SK-N-SH (cell line): ENCODE measurements at regions not wholly inside any gene's neighbourhood (a gene's known extent, or its start where the extent isn't known, plus 50 kb on each side); places are given as distances from the start of the nearest gene placed in this dataset.

Experiments used
- CTCF ChIA-PET: fragments of 300-600, 350-600 bp; formaldehyde crosslinking; extraction: SDS; loops from one replicate; lab custom pipeline; 2021; lab: Yijun Ruan, JAX
- POLR2A ChIA-PET: fragments of 350-600 bp; sonication (Branson Sonifier 250); formaldehyde crosslinking; extraction: SDS; loops from one replicate; lab custom pipeline; 2020; ENCODE audit warnings: antibody characterized with exemption, inconsistent platforms; lab: Yijun Ruan, JAX
- DNase-seq: peaks from one replicate; pipeline ENCODE4 v3.0.0; 2012
- H2AFZ ChIP-seq: fragments of 200-600 bp; sonication (generic); 2 replicates; pipeline ENCODE4 v1.8.1; 2016; ENCODE audit warnings: antibody characterized with exemption, mild to moderate bottlenecking, low read depth
- H3F3A ChIP-seq: fragments of 200-600 bp; sonication (generic); replicated peaks from 2 replicates; pipeline ENCODE3; 2016; ENCODE audit warnings: antibody characterized with exemption, mild to moderate bottlenecking; ENCODE audit not compliant: insufficient read depth
- H3K27ac ChIP-seq, 2 experiments: fragments of 200-500 bp in 1 of 2; fragments of 200-600 bp in 1 of 2; sonication (Bioruptor generic) in 1 of 2; sonication (generic), shearing (Covaris generic) in 1 of 2; 2 replicates each; pipeline versions ENCODE4 v1.5.1 to v1.6.1; 2014 to 2016; ENCODE audit warnings: low read depth in 2 of 2, inconsistent platforms in 1 of 2, low read length in 1 of 2, mild to moderate bottlenecking in 1 of 2, mixed read lengths in 1 of 2
- H3K27me3 ChIP-seq: fragments of 200-600 bp; sonication (generic), shearing (Covaris generic); 2 replicates; pipeline ENCODE4 v1.6.1; 2016; ENCODE audit warnings: mixed run types; ENCODE audit not compliant: insufficient read depth
- H3K36me3 ChIP-seq, 2 experiments: fragments of 200-500 bp in 1 of 2; fragments of 200-600 bp in 1 of 2; sonication (Bioruptor generic) in 1 of 2; sonication (generic) in 1 of 2; replicated peaks in 1 of 2; 2 replicates each; pipeline versions ENCODE3 to v1.5.1; 2014 to 2016; ENCODE audit warnings: low read length in 1 of 2, mild to moderate bottlenecking in 1 of 2; ENCODE audit not compliant: insufficient read depth in 2 of 2, control insufficient read depth in 1 of 2
- H3K4me1 ChIP-seq, 2 experiments: fragments of 200-500 bp in 1 of 2; fragments of 200-600 bp in 1 of 2; sonication (Bioruptor generic) in 1 of 2; sonication (generic), shearing (Covaris generic) in 1 of 2; 2 replicates each; pipeline versions ENCODE4 v1.5.1 to v1.6.1; 2014 to 2016; ENCODE audit warnings: low read depth in 1 of 2, low read length in 1 of 2, mixed run types in 1 of 2; ENCODE audit not compliant: insufficient read depth in 2 of 2, control insufficient read depth in 1 of 2
- H3K4me2 ChIP-seq: fragments of 200-600 bp; sonication (generic), shearing (Covaris generic); 2 replicates; pipeline ENCODE4 v1.6.1; 2017; ENCODE audit warnings: mixed run types
- H3K4me3 ChIP-seq, 2 experiments: fragments of 200-500 bp in 1 of 2; fragments of 200-600 bp in 1 of 2; sonication (Bioruptor generic) in 1 of 2; sonication (generic), shearing (Covaris generic) in 1 of 2; 2 replicates each; pipeline versions ENCODE4 v1.5.1 to v1.8.1; 2014 to 2016; ENCODE audit warnings: low read depth in 2 of 2, inconsistent platforms in 1 of 2, low read length in 1 of 2, mild to moderate bottlenecking in 1 of 2, mixed read lengths in 1 of 2, moderate library complexity in 1 of 2
- H3K79me2 ChIP-seq: fragments of 200-600 bp; sonication (generic); 2 replicates; pipeline ENCODE4 v1.8.1; 2017; ENCODE audit warnings: mild to moderate bottlenecking; ENCODE audit not compliant: insufficient read depth
- H3K9ac ChIP-seq: fragments of 200-600 bp; sonication (generic); 2 replicates; pipeline ENCODE4 v1.6.1; 2017; ENCODE audit warnings: mixed run types
- H3K9me2 ChIP-seq: fragments of 200-600 bp; sonication (generic); 2 replicates; pipeline ENCODE4 v1.6.1; 2017; ENCODE audit warnings: mixed run types
- H3K9me3 ChIP-seq: fragments of 200-600 bp; sonication (generic); 2 replicates; pipeline ENCODE4 v1.6.1; 2017; ENCODE audit warnings: mixed run types, mild to moderate bottlenecking, moderate library complexity
- H4K20me1 ChIP-seq: fragments of 200-600 bp; sonication (generic); 2 replicates; pipeline ENCODE4 v1.6.1; 2017; ENCODE audit warnings: mild to moderate bottlenecking, mixed run types; ENCODE audit not compliant: insufficient read depth
- CHD2 ChIP-seq: fragments of 150-350 bp; IDR thresholded peaks from 2 replicates; pipeline ENCODE4 v1.6.1; 2018; ENCODE audit warnings: low read length; ENCODE audit not compliant: partially characterized antibody
- EP300 ChIP-seq, 2 experiments: IDR thresholded peaks; 2 replicates each; pipeline versions ENCODE4 v1.4.0 to v1.6.1; 2012; ENCODE audit warnings: borderline replicate concordance in 1 of 2, low read depth in 1 of 2, low read length in 1 of 2
- FOSL2 ChIP-seq: IDR thresholded peaks from 2 replicates; pipeline ENCODE4 v1.4.0; 2012; ENCODE audit warnings: low read depth, mild to moderate bottlenecking, moderate library complexity, borderline replicate concordance
- FOXM1 ChIP-seq: IDR thresholded peaks from 2 replicates; pipeline ENCODE4 v1.4.0; 2012; ENCODE audit warnings: low read depth, mild to moderate bottlenecking
- GABPA ChIP-seq: IDR thresholded peaks from 2 replicates; pipeline ENCODE4 v1.4.0; 2012; ENCODE audit warnings: low read depth, mild to moderate bottlenecking
- GATA2 ChIP-seq: sonication (generic); formaldehyde crosslinking; IDR thresholded peaks from 2 replicates; pipeline ENCODE4 v1.5.0; 2020; ENCODE audit warnings: mild to moderate bottlenecking, missing genetic modification reagents
- JUND ChIP-seq: IDR thresholded peaks from 2 replicates; pipeline ENCODE4 v1.4.0; 2012
- NRF1 ChIP-seq: IDR thresholded peaks from 2 replicates; pipeline ENCODE4 v1.6.1; 2012; ENCODE audit warnings: low read depth, mild to moderate bottlenecking, low read length
- POLR2AphosphoS5 ChIP-seq: IDR thresholded peaks from 2 replicates; pipeline ENCODE4 v1.6.1; 2012; ENCODE audit warnings: low read depth, low read length
- RAD21 ChIP-seq: IDR thresholded peaks from 2 replicates; pipeline ENCODE4 v1.6.1; 2012; ENCODE audit warnings: mild to moderate bottlenecking, low read length
- REST ChIP-seq: IDR thresholded peaks from 2 replicates; pipeline ENCODE4 v1.6.1; 2012; ENCODE audit warnings: mild to moderate bottlenecking, low read depth, low read length, moderate library complexity
- RFX5 ChIP-seq: IDR thresholded peaks from 2 replicates; pipeline ENCODE4 v1.6.1; 2012; ENCODE audit warnings: mild to moderate bottlenecking, improper control_type of control experiment, low read length
- SIN3A ChIP-seq: IDR thresholded peaks from 2 replicates; pipeline ENCODE4 v1.6.1; 2012; ENCODE audit warnings: low read depth, mild to moderate bottlenecking, low read length, moderate library complexity, borderline replicate concordance
- SMC3 ChIP-seq: IDR thresholded peaks from 2 replicates; pipeline ENCODE4 v1.6.1; 2012; ENCODE audit warnings: low read depth, low read length, improper control_type of control experiment
- TAF1 ChIP-seq: IDR thresholded peaks from 2 replicates; pipeline ENCODE4 v1.6.1; 2012; ENCODE audit warnings: low read depth, mild to moderate bottlenecking, low read length, moderate library complexity, borderline replicate concordance
- TCF12 ChIP-seq: IDR thresholded peaks from 2 replicates; pipeline ENCODE4 v1.4.0; 2012
- TEAD4 ChIP-seq: IDR thresholded peaks from 2 replicates; pipeline ENCODE4 v1.4.0; 2012; ENCODE audit warnings: mild to moderate bottlenecking, borderline replicate concordance; ENCODE audit not compliant: insufficient read depth
- USF1 ChIP-seq: IDR thresholded peaks from 2 replicates; pipeline ENCODE4 v1.4.0; 2012; ENCODE audit warnings: low read depth, borderline replicate concordance
- USF2 ChIP-seq: fragments of 150-350 bp; IDR thresholded peaks from 2 replicates; pipeline ENCODE4 v1.6.1; 2017; ENCODE audit warnings: antibody characterized with exemption, low read length, low read depth, borderline replicate concordance
- YY1 ChIP-seq: IDR thresholded peaks from 2 replicates; pipeline ENCODE4 v1.4.0; 2012; ENCODE audit warnings: low read depth, mild to moderate bottlenecking
- WGBS: methylation state at CpG from one replicate; pipeline ENCODE4 v1.1.6; 2017; ENCODE audit warnings: low lambda C conversion rate; 5-methylcytosine and 5-hydroxymethylcytosine counted together

GRCh38 chr2:94960751-94961150 is 64.8 kb upstream of the MAL start:
- Histone ChIP-seq H3K36me3 (no peaks in the 10 kb centered on the region), H3K4me1 (no peaks in the 10 kb centered on the region), H2AFZ (no peak overlapping the region), H3F3A (no peaks in the 10 kb centered on the region), H3K4me3 (no peak overlapping the region), H3K9me2 (no peaks in the 10 kb centered on the region), H3K9ac (no peak overlapping the region), H3K79me2 (no peaks in the 10 kb centered on the region), H3K27me3 (peaks cover 24% of the 10 kb centered on the region; the same call in 1 of the 2 replicates), H3K4me2 (no peak overlapping the region), H4K20me1 (no peaks in the 10 kb centered on the region), H3K27ac (no peak overlapping the region), H3K9me3 (no peaks in the 10 kb centered on the region)
- TF ChIP-seq TEAD4 (no peak), JUND (no peak), POLR2AphosphoS5 (no peak), FOXM1 (no peak), USF2 (no peak), SIN3A (no peak), EP300 (IDR thresholded peaks at IDR 0.05; ENCODE audit: borderline replicate concordance in 1 of 2, low read depth in 1 of 2, low read length in 1 of 2) (no peak), CHD2 (no peak), GABPA (no peak), TCF12 (no peak), RFX5 (no peak), NRF1 (no peak), YY1 (no peak), TAF1 (no peak), REST (no peak)
- no peak for DNase-seq
- WGBS = 5% methylated on average over 4 of the region's 4 CpGs
- ChIA-PET CTCF (no interaction called here), POLR2A (no interaction called here)

DNA sequence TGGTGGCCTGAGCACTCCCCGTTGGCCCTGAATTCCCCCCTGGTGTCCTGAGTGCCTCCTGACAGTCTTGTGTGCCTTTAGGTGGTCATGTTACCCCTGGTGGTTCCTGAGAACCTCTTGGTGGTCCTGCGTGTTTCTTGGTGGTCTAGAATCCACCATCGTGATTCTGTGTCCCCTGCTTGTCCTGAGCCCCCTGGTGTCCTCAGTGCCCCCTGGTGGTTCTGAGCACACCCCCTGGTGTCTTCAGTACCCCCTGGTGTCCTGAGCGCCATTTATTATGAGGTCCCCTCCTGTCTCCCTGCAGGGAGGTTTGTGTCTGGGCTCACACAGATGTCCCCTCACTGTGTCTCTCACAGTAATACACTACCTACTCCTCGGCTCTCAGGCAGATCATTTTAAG is 61.3 kb upstream of the MAL start:
- H3K9me2 ChIP-seq = no peaks in the 10 kb centered on the region
- no peak overlapping the region for H3K4me2 ChIP-seq
- no peaks in the 10 kb centered on the region for H3K36me3 ChIP-seq
- no peaks in the 10 kb centered on the region for H4K20me1 ChIP-seq
- H3K4me3 ChIP-seq = no peak overlapping the region
- H3K27me3 ChIP-seq = peaks cover 14% of the 10 kb centered on the region; the same call in 1 of the 2 replicates
- H3K9ac ChIP-seq = no peak overlapping the region
- 0% methylated on average over 4 of the region's 5 CpGs for WGBS
- H2AFZ ChIP-seq = no peak overlapping the region
- H3K79me2 ChIP-seq = no peaks in the 10 kb centered on the region
- H3K27ac ChIP-seq = no peak overlapping the region
- no peaks in the 10 kb centered on the region for H3K9me3 ChIP-seq
- H3K4me1 ChIP-seq = no peaks in the 10 kb centered on the region
- ChIA-PET CTCF (interaction anchor here (1.1 kb wide), 1 partner anchor 22 kb away, joined by 3 read pairs; no protein-coding TSS in a partner anchor), POLR2A (no interaction called here)
- H3F3A ChIP-seq = no peaks in the 10 kb centered on the region
- no peak for DNase-seq
- TF ChIP-seq GABPA (no peak), RFX5 (no peak), GATA2 (CRISPR knock-in tag) (no peak), REST (no peak), SMC3 (no peak), POLR2AphosphoS5 (no peak), EP300 (IDR thresholded peaks at IDR 0.05; ENCODE audit: borderline replicate concordance in 1 of 2, low read depth in 1 of 2, low read length in 1 of 2) (no peak), USF1 (no peak), FOSL2 (no peak), RAD21 (no peak), TEAD4 (no peak)
